ENCODE measurements at regions not wholly inside any gene's neighbourhood (a gene's known extent, or its start where the extent isn't known, plus 50 kb on each side); places are given as distances from the start of the nearest gene placed in this dataset.

GRCh38 chr12:127078577-127079350 is 1188.2 kb upstream of the TMEM132C start:
- Histone ChIP-seq H2AFZ (ENCODE audit: low read length) (no peak overlapping the region), H3K79me1 (ENCODE audit: insufficient read depth, low read depth, low read length, poor library complexity, severe bottlenecking) (no peaks in the 10 kb centered on the region), H4K5ac (ENCODE audit: insufficient read length, low read depth, low read length) (no peak overlapping the region), H2BK12ac (ENCODE audit: insufficient read length, low read depth, low read length) (no peak overlapping the region), H3K9me3 (ENCODE audit: control insufficient read depth, low read depth, low read length) (no peaks in the 10 kb centered on the region), H3K27me3 (ENCODE audit: insufficient read depth, low read length) (no peaks in the 10 kb centered on the region), H3K56ac (ENCODE audit: insufficient read length, low read depth, low read length) (no peak overlapping the region), H3K27ac (ENCODE audit: insufficient read length, low read depth, low read length) (no peak overlapping the region), H2BK20ac (ENCODE audit: low read depth, low read length, poor library complexity, severe bottlenecking) (no peak overlapping the region), H2BK15ac (ENCODE audit: low read depth, low read length) (no peak overlapping the region), H4K20me1 (ENCODE audit: control insufficient read depth, insufficient read depth, insufficient read length) (no peaks in the 10 kb centered on the region), H3K23ac (ENCODE audit: insufficient read length, low read depth, low read length) (no peak overlapping the region), H3K4ac (ENCODE audit: low read depth, low read length) (no peak overlapping the region), H3K14ac (ENCODE audit: insufficient read depth, low read length) (no peak overlapping the region), H4K91ac (ENCODE audit: insufficient read length, low read depth, low read length) (no peak overlapping the region), H3K9ac (ENCODE audit: extremely low read depth, insufficient read length, low read length) (no peak overlapping the region), H3K79me2 (ENCODE audit: insufficient read depth, low read length) (no peaks in the 10 kb centered on the region), H3K23me2 (ENCODE audit: insufficient read length, low read depth, low read length, poor library complexity, severe bottlenecking) (no peaks in the 10 kb centered on the region), H2AK5ac (ENCODE audit: insufficient read length, low read length) (no peak overlapping the region), H3K4me2 (ENCODE audit: insufficient read depth, insufficient read length, low read length) (no peak overlapping the region), H4K8ac (replicated peaks; ENCODE audit: insufficient read length, low read depth, low read length) (no peak overlapping the region), H2BK120ac (ENCODE audit: low read depth, low read length, poor library complexity, severe bottlenecking) (no peak overlapping the region), H3K4me1 (ENCODE audit: insufficient read depth, low read length) (no peaks in the 10 kb centered on the region), H3K18ac (ENCODE audit: insufficient read length, low read depth, low read length) (no peak overlapping the region), H2BK5ac (ENCODE audit: insufficient read length, low read length) (no peak overlapping the region), H3T11ph (ENCODE audit: low read length) (no peak overlapping the region)
- H3K27ac Mint-ChIP-seq: no peak overlapping the region
- peaks cover 4 to 8% of the 10 kb centered on the region in 2 experiments; a peak in 4 of 5 replicates for H3K9me3 Mint-ChIP-seq
- no peak for TF ChIP-seq CTCF (conservative IDR thresholded peaks at IDR 0.05)
- H3K4me3 Mint-ChIP-seq: no peak overlapping the region; a peak in 1 of 5 replicates
- H3K36me3 Mint-ChIP-seq (ENCODE audit: insufficient read depth in 1 of 3, low read depth in 3 of 3): peaks cover 0 to 5% (median 2%) of the 10 kb centered on the region in 3 experiments; a peak in 3 of 7 replicates
- peaks cover 10 to 14% of the 10 kb centered on the region in 2 experiments for H3K4me1 Mint-ChIP-seq
- DNase-seq: no peak
- WGBS (ENCODE audit: extremely low coverage, insufficient read length, low lambda C conversion rate): no CpG with 5 or more reads among the region's 5 CpGs
- no peaks in the 10 kb centered on the region for H3K27me3 Mint-ChIP-seq (ENCODE audit: low read depth)

All from H9 (cell line).